Neural crest cell (in vitro differentiated cells): ENCODE measurements at regions not wholly inside any gene's neighbourhood (a gene's known extent, or its start where the extent isn't known, plus 50 kb on each side); places are given as distances from the start of the nearest gene placed in this dataset.

ENCODE experiments used
- DNase-seq: peaks from one replicate; pipeline ENCODE4 v3.0.0; 2021; ENCODE audit warnings: low read depth, mixed read lengths, low spot score
- H3K27ac Mint-ChIP-seq: one replicate; pipeline ENCODE4 v1.8.0; 2021; ENCODE audit warnings: mild to moderate bottlenecking, mixed read lengths; ENCODE audit not compliant: unreplicated experiment
- H3K27me3 Mint-ChIP-seq: 2 replicates; pipeline ENCODE4 v1.8.0; 2021; ENCODE audit warnings: low read depth, mild to moderate bottlenecking, mixed read lengths
- H3K36me3 Mint-ChIP-seq: 2 replicates; pipeline ENCODE4 v1.8.0; 2021; ENCODE audit warnings: low read depth, mild to moderate bottlenecking, mixed read lengths
- H3K4me1 Mint-ChIP-seq: 2 replicates; pipeline ENCODE4 v1.8.0; 2021; ENCODE audit warnings: mixed read lengths
- H3K4me3 Mint-ChIP-seq: one replicate; pipeline ENCODE4 v1.8.0; 2021; ENCODE audit warnings: mild to moderate bottlenecking, mixed read lengths
- H3K9me3 Mint-ChIP-seq: 2 replicates; pipeline ENCODE4 v1.8.0; 2021; ENCODE audit warnings: mixed read lengths
- TF ChIP-seq, protein P1 (sequence below): fragments of 200-600 bp; sonication (generic); conservative IDR thresholded peaks from 2 replicates; pipeline ENCODE4 v1.5.0; 2021; ENCODE audit warnings: antibody characterized with exemption, mild to moderate bottlenecking

DNA sequence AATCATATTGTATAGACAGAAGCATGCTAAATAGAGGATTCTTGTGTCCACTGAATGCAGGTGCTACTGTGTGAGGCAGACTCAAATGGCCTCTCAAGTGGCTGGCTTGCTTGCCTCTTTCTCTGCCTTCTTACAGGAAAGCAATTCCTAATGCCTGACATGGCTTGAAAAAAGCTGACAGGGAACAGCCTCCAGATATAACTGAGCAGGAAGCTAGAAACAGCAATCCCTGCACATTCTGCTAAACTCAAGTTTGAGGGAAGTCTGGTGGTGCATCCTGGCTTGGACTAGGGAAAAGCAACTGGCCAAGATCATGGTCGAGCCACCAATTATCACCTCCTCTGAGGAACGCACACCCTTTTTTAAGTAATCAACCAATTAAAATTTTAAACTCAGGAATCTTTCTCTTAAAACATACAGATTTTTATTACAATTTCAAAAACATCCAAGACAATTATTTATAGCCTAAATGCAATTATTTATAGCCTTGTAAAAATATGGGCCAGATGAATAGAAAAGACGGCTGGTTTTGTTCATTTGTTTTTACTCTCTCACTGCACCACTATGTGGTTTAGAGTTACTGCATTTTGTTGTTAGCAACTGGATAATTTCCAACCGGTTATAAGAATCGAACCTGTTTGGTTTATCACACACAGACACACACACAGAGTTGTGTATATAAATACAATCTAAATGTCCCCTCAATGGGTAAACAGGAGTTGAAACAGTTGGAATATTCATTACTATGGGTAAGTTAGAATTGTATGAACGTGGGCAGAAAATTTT, 290.9 kb upstream of the ANKRD55 start:
- TF ChIP-seq, protein P1, sequence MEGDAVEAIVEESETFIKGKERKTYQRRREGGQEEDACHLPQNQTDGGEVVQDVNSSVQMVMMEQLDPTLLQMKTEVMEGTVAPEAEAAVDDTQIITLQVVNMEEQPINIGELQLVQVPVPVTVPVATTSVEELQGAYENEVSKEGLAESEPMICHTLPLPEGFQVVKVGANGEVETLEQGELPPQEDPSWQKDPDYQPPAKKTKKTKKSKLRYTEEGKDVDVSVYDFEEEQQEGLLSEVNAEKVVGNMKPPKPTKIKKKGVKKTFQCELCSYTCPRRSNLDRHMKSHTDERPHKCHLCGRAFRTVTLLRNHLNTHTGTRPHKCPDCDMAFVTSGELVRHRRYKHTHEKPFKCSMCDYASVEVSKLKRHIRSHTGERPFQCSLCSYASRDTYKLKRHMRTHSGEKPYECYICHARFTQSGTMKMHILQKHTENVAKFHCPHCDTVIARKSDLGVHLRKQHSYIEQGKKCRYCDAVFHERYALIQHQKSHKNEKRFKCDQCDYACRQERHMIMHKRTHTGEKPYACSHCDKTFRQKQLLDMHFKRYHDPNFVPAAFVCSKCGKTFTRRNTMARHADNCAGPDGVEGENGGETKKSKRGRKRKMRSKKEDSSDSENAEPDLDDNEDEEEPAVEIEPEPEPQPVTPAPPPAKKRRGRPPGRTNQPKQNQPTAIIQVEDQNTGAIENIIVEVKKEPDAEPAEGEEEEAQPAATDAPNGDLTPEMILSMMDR = no peak
- Mint-ChIP-seq H3K27me3 (no peaks in the 10 kb centered on the region), H3K27ac (no peak overlapping the region), H3K4me3 (no peak overlapping the region), H3K4me1 (peaks cover 29% of the 10 kb centered on the region), H3K9me3 (no peaks in the 10 kb centered on the region), H3K36me3 (no peaks in the 10 kb centered on the region)
- no peak for DNase-seq

DNA sequence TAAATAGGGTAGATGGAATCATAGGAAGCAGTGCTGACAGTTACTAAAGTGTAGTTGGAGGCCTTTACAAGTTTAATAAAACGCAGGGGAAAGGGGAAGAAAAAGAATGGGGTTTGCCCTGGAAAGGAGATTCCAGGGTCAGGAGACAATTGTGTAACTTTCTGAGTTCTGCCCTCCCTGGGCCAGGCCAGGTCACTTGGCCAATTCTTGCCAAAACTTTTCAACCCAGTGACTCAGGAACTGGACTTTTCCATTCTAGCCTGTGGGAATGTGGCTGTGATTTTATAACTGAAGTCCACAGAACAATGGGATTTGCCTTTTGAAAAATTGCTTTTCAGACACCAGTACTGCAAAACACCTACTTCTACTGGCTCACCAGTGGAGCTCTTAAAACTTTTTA, 289.8 kb upstream of the ANKRD55 start:
- Mint-ChIP-seq H3K27ac (no peak overlapping the region), H3K36me3 (no peaks in the 10 kb centered on the region), H3K9me3 (no peaks in the 10 kb centered on the region), H3K4me3 (no peak overlapping the region), H3K27me3 (no peaks in the 10 kb centered on the region), H3K4me1 (peaks cover 29% of the 10 kb centered on the region)
- no peak for DNase-seq
- TF ChIP-seq, protein P1 = no peak

DNA sequence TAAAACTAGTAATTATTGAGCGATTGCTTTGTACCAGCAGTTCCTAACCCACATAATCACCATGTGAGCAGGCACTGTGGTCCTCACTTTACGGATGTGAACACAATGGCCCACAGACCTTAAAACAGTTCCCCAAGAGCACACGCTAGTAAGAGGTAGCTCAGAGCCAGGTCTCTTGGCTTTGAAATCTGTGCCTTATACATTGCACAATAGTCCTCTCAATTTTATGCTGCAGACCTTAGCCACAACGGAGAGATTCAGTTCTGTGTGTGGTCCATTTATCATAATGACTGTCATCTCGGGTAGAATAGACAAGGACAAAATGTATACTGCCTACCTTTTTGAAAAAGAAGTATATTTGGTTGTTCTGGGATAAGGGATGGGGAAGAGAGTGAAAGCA, 289.0 kb upstream of the ANKRD55 start:
- Mint-ChIP-seq H3K9me3 (no peaks in the 10 kb centered on the region), H3K36me3 (no peaks in the 10 kb centered on the region), H3K4me3 (no peak overlapping the region), H3K27ac (no peak overlapping the region), H3K4me1 (peaks cover 35% of the 10 kb centered on the region), H3K27me3 (no peaks in the 10 kb centered on the region)
- no peak for DNase-seq
- TF ChIP-seq, protein P1 = no peak

DNA sequence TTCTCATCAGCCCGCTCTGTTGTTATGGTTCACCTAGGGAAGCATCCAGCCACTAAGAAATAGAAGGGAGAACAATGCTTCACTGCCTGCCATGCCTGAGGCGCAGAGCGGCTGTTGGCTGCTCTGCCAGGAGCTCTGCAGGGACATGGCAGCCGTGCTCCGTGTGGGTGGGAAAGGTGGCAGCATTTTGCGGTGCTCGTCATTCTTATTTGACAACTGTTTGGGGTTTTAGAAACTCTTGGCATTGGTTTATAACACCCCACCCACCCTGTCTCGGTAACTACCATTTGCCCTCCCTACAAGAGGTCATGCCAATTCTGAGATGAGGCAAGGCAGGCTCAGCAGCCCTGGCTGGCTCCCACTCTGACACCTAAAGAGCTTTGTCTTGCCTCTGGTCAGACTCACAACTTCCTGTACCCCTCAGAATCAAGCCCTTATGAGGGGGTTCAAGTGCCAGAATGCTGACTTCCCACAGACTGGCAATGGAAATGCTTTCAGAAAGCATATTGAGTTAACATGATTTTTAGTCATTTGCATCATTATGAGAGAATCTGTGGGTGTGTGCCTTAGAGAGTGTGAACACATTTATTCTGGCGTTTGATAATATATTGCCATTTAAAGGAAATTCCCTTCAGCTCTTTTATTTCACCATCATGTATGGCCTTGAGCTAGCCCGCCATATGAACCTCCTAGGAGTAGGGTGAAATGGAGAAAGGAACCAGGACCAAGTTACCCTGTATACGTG, 288.0 kb upstream of the ANKRD55 start:
- Mint-ChIP-seq H3K9me3 (no peaks in the 10 kb centered on the region), H3K4me1 (peaks cover 38% of the 10 kb centered on the region), H3K27me3 (no peaks in the 10 kb centered on the region), H3K4me3 (no peak overlapping the region), H3K27ac (no peak overlapping the region), H3K36me3 (no peaks in the 10 kb centered on the region)
- TF ChIP-seq, protein P1 = no peak
- DNase-seq = no peak

DNA sequence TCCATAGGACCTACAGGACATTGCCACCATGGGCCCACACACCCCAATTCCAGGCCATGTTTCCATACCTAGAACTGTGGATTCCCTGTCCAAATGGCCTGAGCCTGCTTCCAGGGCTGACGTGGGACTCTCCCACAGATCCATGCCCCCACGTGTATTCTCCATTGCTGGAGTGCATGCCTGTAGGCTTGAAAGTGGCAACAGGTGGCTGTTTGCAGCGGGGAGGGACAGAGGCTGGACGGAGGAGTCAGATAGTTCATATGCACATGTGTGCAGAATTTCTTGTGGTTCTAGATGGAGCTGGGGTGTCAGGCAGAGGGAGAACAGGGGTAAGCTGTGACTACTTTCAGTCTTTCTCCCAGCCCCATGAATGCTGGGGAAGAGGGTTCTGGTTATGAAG, 285.7 kb upstream of the ANKRD55 start:
- no peak overlapping the region for H3K27ac Mint-ChIP-seq
- H3K27me3 Mint-ChIP-seq = no peaks in the 10 kb centered on the region
- H3K36me3 Mint-ChIP-seq = no peaks in the 10 kb centered on the region
- TF ChIP-seq, protein P1 = no peak
- peaks cover 46% of the 10 kb centered on the region for H3K4me1 Mint-ChIP-seq
- H3K9me3 Mint-ChIP-seq = no peaks in the 10 kb centered on the region
- H3K4me3 Mint-ChIP-seq = no peak overlapping the region
- no peak for DNase-seq
